ENCODE measurements at regions not wholly inside any gene's neighbourhood (a gene's known extent, or its start where the extent isn't known, plus 50 kb on each side); places are given as distances from the start of the nearest gene placed in this dataset.

DNA sequence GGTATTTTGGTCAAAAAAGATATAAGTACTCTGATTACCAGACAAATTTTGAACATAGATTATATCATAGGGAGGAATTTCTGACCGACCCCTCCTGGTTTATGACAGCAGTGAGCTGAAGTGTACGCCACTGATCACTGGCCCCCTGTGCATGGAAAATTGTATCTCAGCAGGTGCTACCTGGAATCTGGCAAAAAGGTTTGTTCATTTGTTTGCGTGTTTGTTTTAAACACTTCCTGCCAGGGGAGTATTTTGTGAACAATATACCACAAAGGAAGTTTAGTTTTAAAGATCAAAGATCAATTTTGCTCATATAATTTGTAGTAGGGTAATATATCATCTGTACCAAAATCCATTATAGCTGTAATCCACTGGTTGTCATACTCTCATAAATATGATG lies 219.7 kb upstream of the TENM3 start:
- TF ChIP-seq, protein P1, sequence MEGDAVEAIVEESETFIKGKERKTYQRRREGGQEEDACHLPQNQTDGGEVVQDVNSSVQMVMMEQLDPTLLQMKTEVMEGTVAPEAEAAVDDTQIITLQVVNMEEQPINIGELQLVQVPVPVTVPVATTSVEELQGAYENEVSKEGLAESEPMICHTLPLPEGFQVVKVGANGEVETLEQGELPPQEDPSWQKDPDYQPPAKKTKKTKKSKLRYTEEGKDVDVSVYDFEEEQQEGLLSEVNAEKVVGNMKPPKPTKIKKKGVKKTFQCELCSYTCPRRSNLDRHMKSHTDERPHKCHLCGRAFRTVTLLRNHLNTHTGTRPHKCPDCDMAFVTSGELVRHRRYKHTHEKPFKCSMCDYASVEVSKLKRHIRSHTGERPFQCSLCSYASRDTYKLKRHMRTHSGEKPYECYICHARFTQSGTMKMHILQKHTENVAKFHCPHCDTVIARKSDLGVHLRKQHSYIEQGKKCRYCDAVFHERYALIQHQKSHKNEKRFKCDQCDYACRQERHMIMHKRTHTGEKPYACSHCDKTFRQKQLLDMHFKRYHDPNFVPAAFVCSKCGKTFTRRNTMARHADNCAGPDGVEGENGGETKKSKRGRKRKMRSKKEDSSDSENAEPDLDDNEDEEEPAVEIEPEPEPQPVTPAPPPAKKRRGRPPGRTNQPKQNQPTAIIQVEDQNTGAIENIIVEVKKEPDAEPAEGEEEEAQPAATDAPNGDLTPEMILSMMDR (IDR thresholded peaks at IDR 0.05): no peak
- no peak for TF ChIP-seq POLR2AphosphoS5 (IDR thresholded peaks at IDR 0.05; ENCODE audit: insufficient read depth in 1 of 2, low read depth in 1 of 2)
- TF ChIP-seq POLR2A (IDR thresholded peaks at IDR 0.05): no peak
- no peaks in the 10 kb centered on the region for H3K9me3 ChIP-seq
- DNase-seq (ENCODE audit: extremely low spot score in 2 of 2): no peak
- no peak overlapping the region for H3K27ac ChIP-seq
- H3K4me1 ChIP-seq: no peaks in the 10 kb centered on the region
- H3K27me3 ChIP-seq: no peaks in the 10 kb centered on the region
- H3K4me3 ChIP-seq: no peak overlapping the region
- intact Hi-C loops (cut with DNase I): no loop called here
- no peaks in the 10 kb centered on the region for H3K36me3 ChIP-seq

DNA sequence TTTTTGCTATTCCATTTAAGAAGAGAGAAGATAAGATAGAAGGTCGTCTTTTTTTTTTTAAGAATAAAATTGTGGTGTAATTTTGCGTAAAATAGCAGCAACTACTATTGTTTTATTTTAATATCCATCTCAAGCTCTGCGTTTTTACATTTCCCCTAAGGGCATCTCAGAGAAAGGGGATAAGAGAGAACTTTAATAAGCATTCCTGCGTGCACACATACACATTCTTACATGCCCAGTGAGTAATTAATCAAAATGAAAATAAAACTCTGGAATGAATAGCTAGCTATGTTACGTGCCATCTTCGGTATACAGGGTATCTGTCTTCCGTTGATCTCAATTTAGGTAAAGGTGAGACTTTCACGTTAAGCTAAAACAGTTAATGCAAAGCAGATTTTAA lies 200.3 kb upstream of the TENM3 start:
- DNase-seq (ENCODE audit: extremely low spot score in 2 of 2): no peak
- Histone ChIP-seq H3K27me3 (no peaks in the 10 kb centered on the region), H3K27ac (no peak overlapping the region), H3K4me3 (no peak overlapping the region), H3K4me1 (no peaks in the 10 kb centered on the region), H3K36me3 (no peaks in the 10 kb centered on the region), H3K9me3 (no peaks in the 10 kb centered on the region)
- TF ChIP-seq POLR2AphosphoS5 (IDR thresholded peaks at IDR 0.05; ENCODE audit: insufficient read depth in 1 of 2, low read depth in 1 of 2): no peak
- no peak for TF ChIP-seq POLR2A (IDR thresholded peaks at IDR 0.05)
- TF ChIP-seq, protein P1 (IDR thresholded peaks at IDR 0.05): no peak
- intact Hi-C loops (cut with DNase I): no loop called here

DNA sequence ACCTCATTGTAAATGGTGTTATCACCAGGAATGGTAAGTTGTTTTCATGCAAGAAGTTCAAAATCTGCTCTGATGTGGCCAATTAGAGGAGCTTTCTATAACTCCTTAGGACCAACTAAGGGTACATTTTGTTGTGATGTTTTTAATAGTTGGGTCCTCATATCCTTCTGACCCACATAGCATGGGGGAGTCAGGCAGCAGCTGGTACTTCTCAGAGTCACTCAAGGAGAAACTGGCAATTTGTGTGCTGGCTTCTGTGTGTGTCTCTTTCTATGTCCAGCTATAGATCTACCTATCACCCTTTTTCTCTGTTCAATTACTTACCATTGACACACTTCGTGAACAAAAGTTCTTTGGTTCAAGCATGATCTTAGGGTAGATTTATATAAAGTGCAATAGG lies 194.3 kb upstream of the TENM3 start:
- H3K27ac ChIP-seq: no peak overlapping the region
- TF ChIP-seq, protein P1 (IDR thresholded peaks at IDR 0.05): no peak
- no peak for TF ChIP-seq POLR2AphosphoS5 (IDR thresholded peaks at IDR 0.05; ENCODE audit: insufficient read depth in 1 of 2, low read depth in 1 of 2)
- TF ChIP-seq POLR2A (IDR thresholded peaks at IDR 0.05): no peak
- H3K4me1 ChIP-seq: no peaks in the 10 kb centered on the region
- no peak for DNase-seq (ENCODE audit: extremely low spot score in 2 of 2)
- no peak overlapping the region for H3K4me3 ChIP-seq
- no peaks in the 10 kb centered on the region for H3K27me3 ChIP-seq
- no peaks in the 10 kb centered on the region for H3K9me3 ChIP-seq
- H3K36me3 ChIP-seq: no peaks in the 10 kb centered on the region
- intact Hi-C loops (cut with DNase I): no loop called here

DNA sequence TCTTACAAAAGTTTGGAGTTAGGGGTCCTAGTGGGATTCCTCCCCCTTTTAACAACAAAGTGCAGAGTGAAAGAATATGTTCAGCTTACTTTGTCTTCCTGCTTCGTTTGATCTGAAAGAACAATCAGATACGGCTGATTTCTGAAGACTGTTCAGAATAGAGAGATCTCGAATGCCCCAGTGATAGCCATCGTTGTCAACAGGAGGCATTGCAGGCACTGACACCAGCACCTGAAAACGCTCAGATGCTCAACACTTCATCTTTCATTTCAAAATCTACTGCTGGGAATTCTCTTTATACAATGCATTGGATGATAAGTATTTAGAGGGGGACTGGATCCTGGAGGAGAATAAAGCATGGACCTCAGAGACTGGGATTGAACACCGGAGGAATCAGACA lies 186.3 kb upstream of the TENM3 start:
- no peaks in the 10 kb centered on the region for H3K36me3 ChIP-seq
- TF ChIP-seq, protein P1 (IDR thresholded peaks at IDR 0.05): no peak
- TF ChIP-seq POLR2A (IDR thresholded peaks at IDR 0.05): no peak
- no peak for TF ChIP-seq POLR2AphosphoS5 (IDR thresholded peaks at IDR 0.05; ENCODE audit: insufficient read depth in 1 of 2, low read depth in 1 of 2)

DNA sequence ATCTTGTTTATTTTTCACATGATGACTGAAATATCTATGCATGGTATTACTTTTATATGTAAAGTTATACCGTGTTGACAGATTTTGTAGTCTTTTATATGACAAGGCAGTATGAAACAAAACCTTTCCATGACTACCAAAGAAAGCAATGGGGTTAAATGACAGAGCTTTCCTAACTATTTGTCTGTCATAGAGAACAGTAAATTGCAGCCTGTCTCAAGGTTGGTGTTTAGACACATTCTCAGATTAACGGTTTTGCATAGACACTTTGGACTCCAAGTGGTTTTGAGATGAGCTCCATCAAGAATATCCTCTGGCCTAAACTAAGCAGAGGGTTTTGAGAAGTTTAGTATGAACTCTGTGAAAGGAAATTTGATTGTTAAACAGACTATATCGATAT lies 180.7 kb upstream of the TENM3 start:
- H3K4me3 ChIP-seq: no peak overlapping the region
- TF ChIP-seq POLR2A (IDR thresholded peaks at IDR 0.05): no peak
- TF ChIP-seq, protein P1 (IDR thresholded peaks at IDR 0.05): no peak
- no peak for TF ChIP-seq POLR2AphosphoS5 (IDR thresholded peaks at IDR 0.05; ENCODE audit: insufficient read depth in 1 of 2, low read depth in 1 of 2)
- H3K36me3 ChIP-seq: no peaks in the 10 kb centered on the region
- no peaks in the 10 kb centered on the region for H3K27me3 ChIP-seq
- H3K9me3 ChIP-seq: no peaks in the 10 kb centered on the region
- intact Hi-C loops (cut with DNase I): no loop called here
- no peak for DNase-seq (ENCODE audit: extremely low spot score in 2 of 2)
- H3K4me1 ChIP-seq: no peaks in the 10 kb centered on the region
- no peak overlapping the region for H3K27ac ChIP-seq

More for the DNA sequence above, 186.3 kb upstream of the TENM3 start:
- H3K4me3 ChIP-seq: no peak overlapping the region
- no peaks in the 10 kb centered on the region for H3K9me3 ChIP-seq
- intact Hi-C loops (cut with DNase I): no loop called here
- no peaks in the 10 kb centered on the region for H3K4me1 ChIP-seq
- DNase-seq (ENCODE audit: extremely low spot score in 2 of 2): no peak
- H3K27me3 ChIP-seq: no peaks in the 10 kb centered on the region
- no peak overlapping the region for H3K27ac ChIP-seq

Measured in vagina (tissue), 2 donors.